PC-9 (cell line): ENCODE measurements at regions not wholly inside any gene's neighbourhood (a gene's known extent, or its start where the extent isn't known, plus 50 kb on each side); places are given as distances from the start of the nearest gene placed in this dataset.

ENCODE experiments used
- BruUV-seq: library from RNA; stranded (reverse); fragments of 400-500 nt; replicated peaks from 2 replicates; lab custom pipeline; 2021; lab: Mats Ljungman, UMichigan
- CTCF ChIA-PET: fragments of 300-600 bp; sonication (Branson Sonifier 250); formaldehyde crosslinking; loops from one replicate; lab custom pipeline; 2022; ENCODE audit warnings: antibody characterized with exemption; lab: Charles Lee
- POLR2A ChIA-PET: fragments of 300-600 bp; sonication (Branson Sonifier 250); formaldehyde crosslinking; loops from one replicate; lab custom pipeline; 2022; ENCODE audit warnings: antibody characterized with exemption; ENCODE audit not compliant: unreplicated experiment; lab: Charles Lee
- DNase-seq, 2 experiments: peaks; one replicate each; pipeline versions ENCODE4 v3.0.0 to v3.0.0-alpha.2; 2015 to 2022; ENCODE audit warnings: mixed read lengths in 1 of 2
- H2AFZ ChIP-seq: fragments of 200-600 bp; sonication (generic); 2 replicates; pipeline ENCODE4 v1.8.1; 2017; ENCODE audit warnings: antibody characterized with exemption
- H3F3A ChIP-seq: fragments of 200-600 bp; sonication (generic); 2 replicates; pipeline ENCODE4 v1.8.1; 2017; ENCODE audit warnings: antibody characterized with exemption, mild to moderate bottlenecking, low read depth; ENCODE audit not compliant: insufficient read depth
- H3K27ac ChIP-seq: fragments of 200-600 bp; sonication (generic); 2 replicates; pipeline ENCODE4 v1.6.1; 2016; ENCODE audit warnings: mixed run types
- H3K27me3 ChIP-seq: fragments of 200-600 bp; sonication (generic); 2 replicates; pipeline ENCODE4 v1.6.1; 2016; ENCODE audit warnings: low read depth, mixed run types; ENCODE audit not compliant: insufficient read depth
- H3K36me3 ChIP-seq: fragments of 200-600 bp; sonication (generic); 2 replicates; pipeline ENCODE4 v1.6.1; 2016; ENCODE audit warnings: low read depth, mixed run types
- H3K4me1 ChIP-seq: fragments of 200-600 bp; sonication (generic); replicated peaks from 2 replicates; pipeline ENCODE4 v1.6.1; 2016; ENCODE audit warnings: mixed run types; ENCODE audit not compliant: insufficient read depth
- H3K4me2 ChIP-seq: fragments of 200-600 bp; sonication (generic); 2 replicates; pipeline ENCODE4 v1.6.1; 2017; ENCODE audit warnings: mixed run types
- H3K4me3 ChIP-seq: fragments of 200-600 bp; sonication (generic); 2 replicates; pipeline ENCODE4 v1.6.1; 2016; ENCODE audit warnings: mixed run types
- H3K79me2 ChIP-seq: fragments of 200-600 bp; sonication (generic); 2 replicates; pipeline ENCODE4 v1.6.1; 2017; ENCODE audit warnings: low read depth, mixed run types
- H3K9me2 ChIP-seq: fragments of 200-600 bp; sonication (generic); 2 replicates; pipeline ENCODE4 v1.8.1; 2017; ENCODE audit warnings: mild to moderate bottlenecking; ENCODE audit not compliant: insufficient read depth
- H3K9me3 ChIP-seq: fragments of 200-600 bp; sonication (generic); 2 replicates; pipeline ENCODE4 v1.8.1; 2016; ENCODE audit warnings: low read depth; ENCODE audit not compliant: insufficient read depth
- H4K20me1 ChIP-seq: fragments of 200-600 bp; sonication (generic); 2 replicates; pipeline ENCODE4 v1.8.1; 2017; ENCODE audit not compliant: insufficient read depth
- EZH2 ChIP-seq: fragments of 200-600 bp; sonication (generic); IDR thresholded peaks from 2 replicates; pipeline ENCODE4 v1.8.0; 2017; ENCODE audit warnings: antibody characterized with exemption, low read depth
- intact Hi-C: fragments of 100-400 bp; cut with micrococcal nuclease; formaldehyde crosslinking; loops from one replicate; pipeline ENCODE4 v1.10.0; 2022; ENCODE audit not compliant: unreplicated experiment
- TF ChIP-seq, protein P1 (sequence below): fragments of 200-600 bp; sonication (generic); conservative IDR thresholded peaks from 2 replicates; pipeline ENCODE4 v1.6.1; 2017; ENCODE audit warnings: mixed run types, antibody characterized with exemption, mild to moderate bottlenecking, moderate library complexity

DNA sequence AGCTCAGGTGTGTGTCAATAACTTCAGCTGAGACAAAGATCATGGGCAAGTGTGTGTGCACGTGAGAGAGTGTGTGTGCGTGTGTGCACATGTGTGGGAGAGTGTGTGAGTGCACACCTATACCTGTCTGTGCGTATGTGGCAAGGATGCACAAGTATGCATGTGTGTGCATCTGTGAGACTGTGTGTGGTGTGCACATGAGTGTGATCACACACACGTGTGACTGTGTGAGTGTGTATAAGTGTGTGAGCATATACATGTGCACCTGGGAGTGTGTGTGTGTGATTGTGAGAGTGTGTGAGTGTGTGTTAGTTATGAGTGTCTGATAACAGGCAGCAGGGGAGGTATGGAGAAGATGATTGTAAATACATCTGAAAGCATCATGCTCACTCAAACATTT is 657.3 kb upstream of the PFKP start:
- Histone ChIP-seq H3K27ac (no peak overlapping the region), H3F3A (no peaks in the 10 kb centered on the region), H3K79me2 (no peaks in the 10 kb centered on the region), H3K9me3 (no peaks in the 10 kb centered on the region), H3K4me1 (no peaks in the 10 kb centered on the region), H3K27me3 (0 out of 2 replicates have a peak, but pooled peaks cover 8% of the 10 kb centered on the region), H4K20me1 (no peaks in the 10 kb centered on the region), H3K4me3 (no peak overlapping the region), H3K9me2 (no peaks in the 10 kb centered on the region), H3K4me2 (no peak overlapping the region), H3K36me3 (no peaks in the 10 kb centered on the region), H2AFZ (no peak overlapping the region)
- DNase-seq, result no peak
- TF ChIP-seq EZH2, result no peak
- TF ChIP-seq, protein P1, sequence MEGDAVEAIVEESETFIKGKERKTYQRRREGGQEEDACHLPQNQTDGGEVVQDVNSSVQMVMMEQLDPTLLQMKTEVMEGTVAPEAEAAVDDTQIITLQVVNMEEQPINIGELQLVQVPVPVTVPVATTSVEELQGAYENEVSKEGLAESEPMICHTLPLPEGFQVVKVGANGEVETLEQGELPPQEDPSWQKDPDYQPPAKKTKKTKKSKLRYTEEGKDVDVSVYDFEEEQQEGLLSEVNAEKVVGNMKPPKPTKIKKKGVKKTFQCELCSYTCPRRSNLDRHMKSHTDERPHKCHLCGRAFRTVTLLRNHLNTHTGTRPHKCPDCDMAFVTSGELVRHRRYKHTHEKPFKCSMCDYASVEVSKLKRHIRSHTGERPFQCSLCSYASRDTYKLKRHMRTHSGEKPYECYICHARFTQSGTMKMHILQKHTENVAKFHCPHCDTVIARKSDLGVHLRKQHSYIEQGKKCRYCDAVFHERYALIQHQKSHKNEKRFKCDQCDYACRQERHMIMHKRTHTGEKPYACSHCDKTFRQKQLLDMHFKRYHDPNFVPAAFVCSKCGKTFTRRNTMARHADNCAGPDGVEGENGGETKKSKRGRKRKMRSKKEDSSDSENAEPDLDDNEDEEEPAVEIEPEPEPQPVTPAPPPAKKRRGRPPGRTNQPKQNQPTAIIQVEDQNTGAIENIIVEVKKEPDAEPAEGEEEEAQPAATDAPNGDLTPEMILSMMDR, result no peak
- intact Hi-C loops, result no loop called here
- ChIA-PET POLR2A (no interaction called here), CTCF (no interaction called here)
- BruUV-seq, result no TSS peak

DNA sequence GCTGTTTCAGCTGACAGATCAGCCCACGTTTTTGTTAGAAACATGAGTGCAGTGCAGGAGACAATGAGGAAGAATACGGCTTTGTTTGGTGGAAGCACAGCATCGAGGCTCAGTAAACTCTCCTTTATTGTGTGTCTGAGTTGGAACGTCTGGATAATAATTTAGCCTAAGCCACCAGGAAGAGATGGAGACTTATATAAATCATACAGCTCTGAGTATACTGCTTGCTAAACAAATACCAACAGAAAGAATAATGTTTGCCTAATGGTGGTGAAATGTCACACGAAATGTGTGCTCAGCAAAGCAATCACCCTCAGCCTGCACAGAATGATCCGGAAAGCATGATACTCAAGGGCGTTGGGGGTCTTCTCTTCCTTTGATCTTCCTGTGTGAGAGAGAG is 664.1 kb upstream of the ADARB2 start:
- Histone ChIP-seq H3K27me3 (peaks cover 34% of the 10 kb centered on the region), H3K79me2 (no peaks in the 10 kb centered on the region), H4K20me1 (no peaks in the 10 kb centered on the region), H3K27ac (no peak overlapping the region), H3K4me1 (no peaks in the 10 kb centered on the region), H2AFZ (no peak overlapping the region), H3K4me2 (no peak overlapping the region), H3K4me3 (no peak overlapping the region), H3K9me2 (no peaks in the 10 kb centered on the region), H3K9me3 (no peaks in the 10 kb centered on the region), H3F3A (no peaks in the 10 kb centered on the region), H3K36me3 (no peaks in the 10 kb centered on the region)
- intact Hi-C loops, result no loop called here
- ChIA-PET POLR2A (no interaction called here), CTCF (no interaction called here)
- DNase-seq, result no peak
- BruUV-seq, result no TSS peak
- no peak for TF ChIP-seq EZH2
- TF ChIP-seq, protein P1, result no peak

DNA sequence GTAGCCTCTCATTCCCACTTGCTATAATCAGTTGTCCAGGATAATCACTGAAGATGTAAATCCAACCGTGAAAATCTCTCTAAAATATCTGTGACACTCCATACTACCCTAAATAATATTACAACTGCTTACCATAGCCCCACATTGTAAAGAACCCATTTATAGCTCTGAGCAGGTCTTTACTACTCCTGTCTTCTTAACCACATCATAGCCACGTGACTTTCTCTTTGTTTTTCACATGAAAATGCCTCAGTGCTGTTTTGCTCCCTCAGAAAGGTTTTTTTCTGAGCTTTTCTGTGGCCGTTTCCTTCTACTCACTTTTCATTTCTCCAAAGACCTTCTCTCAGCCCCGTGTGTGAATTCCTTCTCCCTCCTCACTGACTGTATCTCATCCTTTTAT is 662.2 kb upstream of the ADARB2 start:
- Histone ChIP-seq H2AFZ (no peak overlapping the region), H3K4me3 (no peak overlapping the region), H3F3A (no peaks in the 10 kb centered on the region), H3K79me2 (no peaks in the 10 kb centered on the region), H3K4me2 (no peak overlapping the region), H3K4me1 (no peaks in the 10 kb centered on the region), H3K36me3 (no peaks in the 10 kb centered on the region), H3K9me3 (no peaks in the 10 kb centered on the region), H3K27me3 (peaks cover 21% of the 10 kb centered on the region), H4K20me1 (no peaks in the 10 kb centered on the region), H3K27ac (no peak overlapping the region), H3K9me2 (no peaks in the 10 kb centered on the region)
- no peak for DNase-seq
- intact Hi-C loops, result no loop called here
- TF ChIP-seq EZH2, result no peak
- TF ChIP-seq, protein P1, result no peak
- CTCF ChIA-PET, result no interaction called here
- no TSS peak for BruUV-seq
- POLR2A ChIA-PET, result no interaction called here
